ENCODE measurements at regions not wholly inside any gene's neighbourhood (a gene's known extent, or its start where the extent isn't known, plus 50 kb on each side); places are given as distances from the start of the nearest gene placed in this dataset.
"Not testable (repeated sequence)": the region's sequence is repeated elsewhere in the genome, so short reads cannot be mapped to it uniquely, and the experiment has no call there.

GRCh38 chr4:181757098-181757497, 486.1 kb upstream of the TENM3 start:
- DNase-seq (ENCODE audit: extremely low read depth, low read depth, low spot score): no peak

- no peak for DNase-seq (ENCODE audit: extremely low read depth, low read depth, low spot score)
Observed at GRCh38 chr4:181757910-181758660, 485.1 kb upstream of the TENM3 start.

GRCh38 chr4:181760560-181760959, 482.6 kb upstream of the TENM3 start:
- DNase-seq (ENCODE audit: extremely low read depth, low read depth, low spot score): no peak

- no peak for DNase-seq (ENCODE audit: extremely low read depth, low read depth, low spot score)
Observed at GRCh38 chr4:181761156-181761555, 482.0 kb upstream of the TENM3 start.

- DNase-seq (ENCODE audit: extremely low read depth, low read depth, low spot score): no peak
Observed at GRCh38 chr4:181766061-181766548, 477.1 kb upstream of the TENM3 start.

GRCh38 chr4:181770971-181771370, 472.2 kb upstream of the TENM3 start:
- DNase-seq (ENCODE audit: extremely low read depth, low read depth, low spot score): no peak

- DNase-seq (ENCODE audit: extremely low read depth, low read depth, low spot score): no peak
Observed at GRCh38 chr4:181775298-181775697, 467.9 kb upstream of the TENM3 start.

GRCh38 chr4:181776264-181777054, 466.7 kb upstream of the TENM3 start:
- DNase-seq (ENCODE audit: extremely low read depth, low read depth, low spot score): no peak

- DNase-seq (ENCODE audit: extremely low read depth, low read depth, low spot score): no peak
Observed at GRCh38 chr4:181777518-181777917, 465.7 kb upstream of the TENM3 start.

- DNase-seq (ENCODE audit: extremely low read depth, low read depth, low spot score): no peak
Observed at GRCh38 chr4:181784881-181785280, 458.3 kb upstream of the TENM3 start.

GRCh38 chr4:181792641-181793040, 450.6 kb upstream of the TENM3 start:
- no peak for DNase-seq (ENCODE audit: extremely low read depth, low read depth, low spot score)

- DNase-seq (ENCODE audit: extremely low read depth, low read depth, low spot score): no peak
Observed at GRCh38 chr4:181793096-181793495, 450.1 kb upstream of the TENM3 start.

- DNase-seq (ENCODE audit: extremely low read depth, low read depth, low spot score): no peak
Observed at GRCh38 chr4:181796502-181796901, 446.7 kb upstream of the TENM3 start.

- no peak for DNase-seq (ENCODE audit: extremely low read depth, low read depth, low spot score)
Observed at GRCh38 chr4:181798536-181798935, 444.7 kb upstream of the TENM3 start.

- no peak for DNase-seq (ENCODE audit: extremely low read depth, low read depth, low spot score)
Observed at GRCh38 chr4:181799561-181800069, 443.6 kb upstream of the TENM3 start.

GRCh38 chr4:181802207-181802606, 441.0 kb upstream of the TENM3 start:
- DNase-seq (ENCODE audit: extremely low read depth, low read depth, low spot score): no peak

- no peak for DNase-seq (ENCODE audit: extremely low read depth, low read depth, low spot score)
Observed at GRCh38 chr4:181807771-181808170, 435.4 kb upstream of the TENM3 start.

GRCh38 chr4:181810711-181811110, 432.5 kb upstream of the TENM3 start:
- no peak for DNase-seq (ENCODE audit: extremely low read depth, low read depth, low spot score)

GRCh38 chr4:181811550-181811949, 431.7 kb upstream of the TENM3 start:
- DNase-seq (ENCODE audit: extremely low read depth, low read depth, low spot score): not testable (repeated sequence)

- no peak for DNase-seq (ENCODE audit: extremely low read depth, low read depth, low spot score)
Observed at GRCh38 chr4:181819946-181820345, 423.3 kb upstream of the TENM3 start.

GRCh38 chr4:181820553-181820952, 422.6 kb upstream of the TENM3 start:
- DNase-seq (ENCODE audit: extremely low read depth, low read depth, low spot score): no peak
